GM23248 (cell line): ENCODE measurements at regions not wholly inside any gene's neighbourhood (a gene's known extent, or its start where the extent isn't known, plus 50 kb on each side); places are given as distances from the start of the nearest gene placed in this dataset.

Experiments
- EZH2 ChIP-seq: fragments of 200-600 bp; sonication (generic); IDR thresholded peaks from 2 replicates; pipeline ENCODE4 v1.6.1; 2018; ENCODE audit warnings: antibody characterized with exemption, mild to moderate bottlenecking; ENCODE audit not compliant: insufficient read depth, poor library complexity, severe bottlenecking
- EZH2phosphoT487 ChIP-seq: fragments of 200-600 bp; sonication (generic); IDR thresholded peaks from 2 replicates; pipeline ENCODE4 v1.6.1; 2018; ENCODE audit warnings: antibody characterized with exemption, moderate library complexity, mild to moderate bottlenecking, low read depth; ENCODE audit not compliant: insufficient read depth

GRCh38 chr18:8928044-8928443, 174.5 kb upstream of the NDUFV2 start:
- TF ChIP-seq EZH2 (no peak), EZH2phosphoT487 (no peak)
